HG03520 (cell line): ENCODE measurements at regions not wholly inside any gene's neighbourhood (a gene's known extent, or its start where the extent isn't known, plus 50 kb on each side); places are given as distances from the start of the nearest gene placed in this dataset.

Experiments used
- ATAC-seq: cut with Tn5 transposase; IDR thresholded peaks from one replicate; pipeline ENCODE4 v1.9.1; 2021; ENCODE audit warnings: mild to moderate bottlenecking, moderate library complexity; ENCODE audit not compliant: unreplicated experiment

DNA sequence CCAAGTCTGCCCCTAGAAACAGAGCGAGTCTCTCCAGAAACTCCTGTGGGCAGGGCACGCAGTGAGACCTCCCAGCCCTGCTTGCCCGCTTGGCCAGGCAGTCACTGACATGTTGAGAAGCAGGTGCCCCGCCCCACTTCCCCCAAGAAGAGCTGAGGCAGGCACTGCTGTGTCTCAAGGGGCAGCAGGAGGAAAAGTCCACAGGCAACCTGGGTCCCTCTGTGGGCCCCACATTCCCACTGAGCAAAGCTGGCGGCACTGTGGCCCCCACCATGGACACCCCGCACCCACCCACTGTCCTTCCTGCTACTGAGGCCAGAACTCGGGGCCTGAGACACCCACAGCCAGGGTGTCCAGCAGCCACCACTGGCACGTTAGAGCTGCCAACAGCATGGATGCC lies 137.3 kb upstream of the NKX1-1 start:
- no peak for ATAC-seq

DNA sequence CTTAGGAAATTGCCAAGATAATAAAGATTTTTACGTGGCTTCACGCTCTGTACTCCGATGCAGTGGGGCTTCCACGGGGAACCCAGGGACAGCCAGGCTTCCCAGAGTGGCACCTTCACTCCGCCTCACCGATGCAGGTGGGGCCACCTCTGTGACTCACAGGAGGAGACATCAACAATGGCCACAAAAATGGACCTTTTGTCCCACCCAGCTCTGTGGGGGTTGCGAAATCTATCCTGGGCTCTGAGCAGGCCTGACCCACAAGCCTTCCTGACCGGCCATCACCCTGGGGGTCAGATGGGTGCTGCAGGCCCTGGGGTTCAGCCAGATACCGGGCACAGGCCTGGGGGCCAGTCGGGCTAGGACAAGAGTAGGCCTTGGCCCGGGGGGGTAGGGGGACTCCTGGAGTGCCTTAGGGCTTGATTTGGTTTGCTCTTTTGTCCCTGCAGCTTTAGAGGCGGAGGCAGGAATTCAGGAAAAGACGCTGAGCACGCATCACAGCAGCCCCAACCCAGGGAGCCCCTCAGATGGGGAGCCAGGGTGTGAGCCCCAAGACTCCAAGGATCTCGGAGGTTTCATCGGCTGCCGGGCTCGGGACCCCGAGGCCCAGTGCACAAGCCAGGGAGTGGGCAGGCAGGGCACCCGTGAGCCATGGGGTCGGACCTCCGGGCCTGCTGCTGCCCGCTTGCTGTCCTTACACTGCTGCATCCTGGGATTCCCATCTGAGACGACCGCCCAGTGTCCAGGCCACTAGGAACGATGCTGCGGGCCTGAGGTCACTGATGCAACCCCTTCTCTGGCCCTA lies 136.5 kb upstream of the NKX1-1 start:
- no peak for ATAC-seq

GRCh38 chr4:1542226-1542490 lies 135.9 kb upstream of the NKX1-1 start:
- no peak for ATAC-seq

GRCh38 chr4:1541449-1542225 lies 135.4 kb upstream of the NKX1-1 start:
- ATAC-seq, result no peak

DNA sequence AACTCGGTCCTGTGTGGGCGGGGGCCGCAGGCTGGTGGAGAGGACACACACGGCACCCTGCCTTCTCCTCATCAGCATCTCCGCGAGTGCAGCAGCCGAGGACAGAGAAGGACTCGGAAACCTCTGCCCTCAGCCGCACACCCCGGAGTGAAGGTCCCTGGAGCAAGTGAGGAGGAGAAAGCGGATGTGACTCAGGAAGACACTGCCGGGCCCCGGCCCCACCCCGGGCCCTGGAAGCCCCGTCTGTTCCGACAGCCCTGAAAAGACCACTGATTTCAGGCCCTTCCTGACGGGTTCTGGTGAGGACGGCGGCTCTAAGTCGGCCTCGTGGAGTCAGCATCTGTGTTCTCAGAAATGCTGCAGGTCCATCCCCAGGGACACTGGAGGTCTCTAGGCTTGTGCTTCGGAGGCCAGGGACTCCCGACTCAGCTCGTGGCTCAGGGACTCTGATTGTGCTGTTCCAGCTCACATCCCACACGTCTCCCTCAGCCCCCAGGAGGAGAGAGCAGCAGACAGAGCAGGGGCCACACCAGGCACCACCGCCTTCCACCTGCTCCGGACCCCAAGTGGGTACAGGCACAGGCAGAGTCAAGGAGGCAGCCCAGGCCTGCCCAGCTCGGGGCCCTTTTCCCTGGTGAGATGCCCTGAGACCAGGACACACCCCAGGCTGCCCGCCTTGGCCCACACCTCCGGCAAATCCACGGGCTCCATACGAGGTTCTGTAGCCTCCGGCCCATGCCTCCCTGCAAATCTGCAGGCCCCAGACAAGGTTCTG lies 134.5 kb upstream of the NKX1-1 start:
- no peak for ATAC-seq

GRCh38 chr4:1539859-1540600 lies 133.8 kb upstream of the NKX1-1 start:
- ATAC-seq, result no peak

GRCh38 chr4:1538941-1539772 lies 132.9 kb upstream of the NKX1-1 start:
- no peak for ATAC-seq

GRCh38 chr4:1538096-1538410 lies 131.8 kb upstream of the NKX1-1 start:
- ATAC-seq, result no peak

- ATAC-seq, result no peak
Observed at GRCh38 chr4:1537410-1538095, 131.3 kb upstream of the NKX1-1 start.

DNA sequence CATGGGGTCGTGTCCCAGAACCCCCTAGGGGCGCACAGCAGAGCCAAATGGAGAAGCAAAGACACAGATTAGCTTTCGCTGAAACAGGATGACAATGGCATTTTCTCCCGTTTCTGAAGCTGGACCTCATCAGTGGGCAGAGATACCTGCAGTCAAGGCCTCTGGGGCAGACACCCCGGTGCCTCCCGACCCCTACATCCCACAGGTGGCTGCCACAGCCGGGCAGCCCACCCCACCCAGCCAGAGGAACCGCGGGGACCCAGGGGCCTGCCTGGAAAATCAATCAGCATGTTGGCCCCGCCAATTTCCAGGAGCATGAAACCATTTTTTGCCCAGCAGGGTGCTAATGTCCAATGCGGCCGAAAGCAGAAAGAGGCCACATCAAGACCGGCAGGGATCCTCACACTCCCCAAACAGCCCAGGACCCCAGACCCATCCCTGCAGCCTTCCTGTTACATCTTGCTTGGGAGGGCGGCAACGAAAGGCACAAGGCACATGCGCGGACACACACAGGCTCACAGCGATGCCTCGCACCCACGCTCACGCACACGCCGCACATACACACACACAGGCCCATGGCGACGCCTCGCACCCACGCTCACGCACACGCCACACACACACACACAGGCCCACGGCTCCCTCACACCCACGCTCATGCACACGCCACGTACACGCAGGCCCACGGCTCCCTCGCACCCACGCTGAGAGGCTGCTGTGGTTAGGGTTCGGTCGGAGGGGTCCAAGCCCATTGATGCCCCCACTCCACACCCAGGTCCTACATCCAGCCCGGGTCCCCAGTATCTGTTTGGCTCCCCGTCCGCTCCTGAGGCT lies 130.6 kb upstream of the NKX1-1 start:
- no peak for ATAC-seq

GRCh38 chr4:1535926-1536578 lies 129.8 kb upstream of the NKX1-1 start:
- ATAC-seq, result no peak

DNA sequence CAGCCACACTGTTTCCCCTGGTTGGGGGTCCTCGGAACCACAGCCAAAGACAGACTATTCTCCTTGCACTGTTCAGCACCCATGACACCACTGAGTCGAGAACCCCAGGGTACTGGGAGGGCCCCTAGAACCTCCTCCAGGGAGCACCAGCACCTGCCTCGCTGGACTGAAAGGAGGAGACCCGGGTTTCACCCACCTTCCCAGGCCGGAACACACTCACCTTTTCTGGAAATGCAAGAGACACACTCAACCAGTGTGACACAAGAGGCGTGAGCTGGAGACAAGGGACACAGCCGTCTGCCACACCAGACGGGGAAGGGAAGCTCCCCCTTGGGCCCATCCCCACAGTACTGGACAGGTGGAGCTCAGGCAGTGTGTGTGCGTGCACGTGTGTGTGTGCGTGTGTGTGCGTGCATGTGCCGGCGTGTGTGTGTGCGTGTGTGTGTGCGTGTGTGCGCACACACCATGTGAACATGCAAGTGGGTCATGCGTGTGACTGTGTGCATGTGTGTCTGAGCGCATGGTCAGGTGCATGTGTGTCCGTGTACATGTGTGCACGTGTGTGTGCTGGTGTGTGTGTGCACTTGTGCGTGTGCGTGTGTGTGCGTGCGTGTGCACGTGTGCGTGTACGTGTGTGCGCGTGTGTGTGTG lies 128.8 kb upstream of the NKX1-1 start:
- no peak for ATAC-seq

- no peak for ATAC-seq
Observed at GRCh38 chr4:1534095-1534872, 128.0 kb upstream of the NKX1-1 start.

DNA sequence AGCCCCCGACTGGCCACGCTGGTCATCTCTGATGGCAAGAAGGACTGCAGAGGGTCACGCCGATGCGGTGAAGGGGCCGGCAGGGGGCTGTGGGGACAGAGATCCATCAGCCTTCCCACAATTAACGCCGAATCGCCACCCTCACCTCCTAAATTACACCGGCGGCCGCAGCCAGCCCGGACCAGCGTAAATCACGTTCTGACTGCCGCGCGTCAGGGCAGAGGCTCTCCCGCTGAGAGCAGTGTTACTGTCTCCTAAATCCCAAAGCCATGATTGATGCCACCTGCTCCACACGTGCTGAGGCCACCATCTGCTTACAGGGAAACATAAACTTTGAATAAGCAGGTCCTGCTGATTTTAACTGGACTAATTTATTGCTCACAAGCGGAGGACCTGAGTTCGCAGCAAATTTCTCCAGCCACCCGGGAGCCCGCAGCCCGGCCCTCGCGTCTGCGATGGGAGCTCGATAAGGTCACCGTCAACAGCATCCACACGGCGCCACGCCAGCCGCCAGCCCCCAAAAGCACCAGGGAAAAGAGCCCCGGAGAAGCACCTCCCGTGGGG lies 127.3 kb upstream of the NKX1-1 start:
- no peak for ATAC-seq

DNA sequence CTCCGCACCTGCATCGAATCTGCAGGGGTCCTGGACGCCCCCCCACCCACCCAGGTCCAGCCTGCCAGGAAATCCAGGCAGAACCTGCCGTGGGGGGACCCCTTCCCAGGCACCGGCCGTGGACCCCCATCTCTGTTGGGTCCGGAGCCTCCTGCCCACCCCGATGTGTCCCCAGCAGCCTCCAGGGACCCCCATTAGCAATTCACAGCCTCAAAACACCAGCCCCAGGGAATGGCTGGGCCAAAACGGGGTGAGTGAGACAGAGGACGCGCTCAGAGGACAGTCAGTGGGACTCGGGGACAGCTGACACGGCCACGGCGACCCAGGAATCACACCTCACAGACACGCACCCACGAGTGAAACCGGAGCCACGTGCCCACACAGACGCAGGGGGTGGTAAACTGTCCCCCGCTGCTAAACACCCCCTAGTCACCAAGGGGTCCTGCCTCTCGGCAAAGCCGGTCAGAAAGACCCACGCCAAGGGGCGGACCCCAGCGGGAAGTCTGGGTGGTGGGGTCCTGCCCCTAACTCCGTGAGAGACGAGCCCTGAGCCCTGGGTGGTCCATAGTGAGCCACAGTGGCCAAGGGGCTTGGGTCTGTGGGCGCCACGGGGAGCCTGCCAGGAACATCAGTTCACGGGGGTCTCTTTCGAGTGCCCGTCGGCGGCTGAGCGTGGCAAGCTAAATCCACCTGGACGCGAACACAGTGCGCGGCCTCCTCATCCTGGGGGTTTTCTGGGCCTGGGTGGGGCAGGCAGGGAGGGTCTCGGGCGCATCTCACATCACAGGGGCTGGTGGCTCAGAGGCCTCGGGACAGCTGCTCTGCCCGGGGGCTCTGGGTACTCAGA lies 126.5 kb upstream of the NKX1-1 start:
- ATAC-seq, result no peak
